ENCODE measurements at regions not wholly inside any gene's neighbourhood (a gene's known extent, or its start where the extent isn't known, plus 50 kb on each side); places are given as distances from the start of the nearest gene placed in this dataset.
"Not testable (repeated sequence)": the region's sequence is repeated elsewhere in the genome, so short reads cannot be mapped to it uniquely, and the experiment has no call there.

GRCh38 chr3:109863701-109864100 is 526.4 kb upstream of the DPPA4 start:
- no peak overlapping the region for H2AFZ ChIP-seq (ENCODE audit: low read depth)
- H3K79me2 ChIP-seq (ENCODE audit: insufficient read depth, low read depth), result no peaks in the 10 kb centered on the region
- no peak overlapping the region for H3K9ac ChIP-seq
- no peaks in the 10 kb centered on the region for H3K27me3 ChIP-seq (ENCODE audit: insufficient read depth, low read depth)
- no peak overlapping the region for H3K4me2 ChIP-seq
- no peak overlapping the region for H3K27ac ChIP-seq
- H3K36me3 ChIP-seq (ENCODE audit: insufficient read depth), result no peaks in the 10 kb centered on the region
- H4K20me1 ChIP-seq (ENCODE audit: insufficient read depth), result no peaks in the 10 kb centered on the region
- no peak for TF ChIP-seq CTCF (conservative IDR thresholded peaks at IDR 0.05; ENCODE audit: low read depth, low read length)
- no peak overlapping the region for H3K4me3 ChIP-seq (IDR thresholded peaks at IDR 0.05; ENCODE audit: insufficient read depth, low read depth, low read length)
- no peaks in the 10 kb centered on the region for H3K4me1 ChIP-seq (ENCODE audit: low read depth, poor library complexity, severe bottlenecking)

- no peak overlapping the region for H3K4me3 ChIP-seq (IDR thresholded peaks at IDR 0.05; ENCODE audit: insufficient read depth, low read depth, low read length)
- no peaks in the 10 kb centered on the region for H3K36me3 ChIP-seq (ENCODE audit: insufficient read depth)
- no peak for TF ChIP-seq CTCF (conservative IDR thresholded peaks at IDR 0.05; ENCODE audit: low read depth, low read length)
- no peak overlapping the region for H3K4me2 ChIP-seq
- no peaks in the 10 kb centered on the region for H4K20me1 ChIP-seq (ENCODE audit: insufficient read depth)
- H3K27ac ChIP-seq, result no peak overlapping the region
- H3K9ac ChIP-seq, result no peak overlapping the region
- H3K27me3 ChIP-seq (ENCODE audit: insufficient read depth, low read depth), result no peaks in the 10 kb centered on the region
- H3K79me2 ChIP-seq (ENCODE audit: insufficient read depth, low read depth), result no peaks in the 10 kb centered on the region
- H3K4me1 ChIP-seq (ENCODE audit: low read depth, poor library complexity, severe bottlenecking), result no peaks in the 10 kb centered on the region
- H2AFZ ChIP-seq (ENCODE audit: low read depth), result no peak overlapping the region
Observed at GRCh38 chr3:109864452-109864851, 527.1 kb upstream of the DPPA4 start.

DNA sequence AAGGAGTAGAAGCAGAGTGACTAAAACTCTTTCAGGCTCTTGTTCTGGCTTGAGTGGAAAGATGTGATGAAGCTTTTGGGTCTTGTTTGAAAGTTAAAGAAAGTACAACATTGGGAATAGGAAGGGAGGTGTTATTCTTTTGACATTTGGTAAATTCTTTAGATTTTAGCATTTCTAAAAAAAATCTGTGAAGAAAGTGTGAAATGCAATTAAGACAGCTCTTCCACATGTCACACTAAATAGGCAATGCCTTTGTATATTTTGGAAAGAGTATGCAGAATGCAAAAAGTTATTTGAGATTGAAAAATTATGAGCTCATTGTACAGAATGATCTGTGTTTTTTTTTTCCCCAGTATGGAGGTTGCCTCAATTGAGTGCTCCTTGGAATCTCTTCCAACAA is 532.2 kb upstream of the DPPA4 start:
- H3K4me2 ChIP-seq, result no peak overlapping the region
- no peak for TF ChIP-seq CTCF (conservative IDR thresholded peaks at IDR 0.05; ENCODE audit: low read depth, low read length)
- H3K27me3 ChIP-seq (ENCODE audit: insufficient read depth, low read depth), result no peaks in the 10 kb centered on the region
- no peak overlapping the region for H3K27ac ChIP-seq
- H3K36me3 ChIP-seq (ENCODE audit: insufficient read depth), result no peaks in the 10 kb centered on the region
- H2AFZ ChIP-seq (ENCODE audit: low read depth), result no peak overlapping the region
- H3K4me3 ChIP-seq (IDR thresholded peaks at IDR 0.05; ENCODE audit: insufficient read depth, low read depth, low read length), result no peak overlapping the region
- peaks cover 22% of the 10 kb centered on the region for H3K4me1 ChIP-seq (ENCODE audit: low read depth, poor library complexity, severe bottlenecking)
- H4K20me1 ChIP-seq (ENCODE audit: insufficient read depth), result no peaks in the 10 kb centered on the region
- no peaks in the 10 kb centered on the region for H3K79me2 ChIP-seq (ENCODE audit: insufficient read depth, low read depth)
- H3K9ac ChIP-seq, result no peak overlapping the region

- peak overlapping the region; percentile 55 for H3K4me2 ChIP-seq
- H2AFZ ChIP-seq (ENCODE audit: low read depth), result peak overlapping the region; percentile 60
- H3K4me3 ChIP-seq (IDR thresholded peaks at IDR 0.05; ENCODE audit: insufficient read depth, low read depth, low read length), result peak overlapping the region; percentile 55
- no peaks in the 10 kb centered on the region for H3K79me2 ChIP-seq (ENCODE audit: insufficient read depth, low read depth)
- no peaks in the 10 kb centered on the region for H4K20me1 ChIP-seq (ENCODE audit: insufficient read depth)
- peak overlapping the region; percentile 58 for H3K27ac ChIP-seq
- peak overlapping the region; percentile 9; the same call in 1 of the 2 replicates for H3K9ac ChIP-seq
- no peak for TF ChIP-seq CTCF (conservative IDR thresholded peaks at IDR 0.05; ENCODE audit: low read depth, low read length)
- H3K36me3 ChIP-seq (ENCODE audit: insufficient read depth), result no peaks in the 10 kb centered on the region
- no peaks in the 10 kb centered on the region for H3K27me3 ChIP-seq (ENCODE audit: insufficient read depth, low read depth)
- peaks cover 42% of the 10 kb centered on the region for H3K4me1 ChIP-seq (ENCODE audit: low read depth, poor library complexity, severe bottlenecking)
Observed at GRCh38 chr3:109874896-109875708, 537.8 kb upstream of the DPPA4 start.

DNA sequence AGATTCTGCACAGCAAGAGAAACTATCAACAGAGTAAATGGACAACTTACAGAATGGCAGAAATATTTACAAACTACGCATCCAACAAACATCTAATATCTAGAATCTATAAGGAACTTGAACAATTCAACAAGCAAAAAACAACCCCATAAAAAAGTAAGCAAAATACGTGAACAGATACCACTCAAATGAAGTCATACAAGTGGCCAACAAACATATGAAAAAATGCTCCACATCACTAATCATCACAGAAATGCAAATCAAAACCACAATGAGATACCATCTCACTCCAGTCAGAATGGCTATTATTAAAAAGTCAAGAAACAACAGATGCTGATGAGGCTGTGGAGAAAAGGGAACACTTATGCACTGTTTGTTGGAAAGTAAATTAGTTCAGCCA is 540.3 kb upstream of the DPPA4 start:
- not testable (repeated sequence) for H3K79me2 ChIP-seq (ENCODE audit: insufficient read depth, low read depth); H2AFZ ChIP-seq (ENCODE audit: low read depth); H3K27me3 ChIP-seq (ENCODE audit: insufficient read depth, low read depth); H3K4me2 ChIP-seq; H4K20me1 ChIP-seq (ENCODE audit: insufficient read depth); H3K27ac ChIP-seq; H3K9ac ChIP-seq; H3K36me3 ChIP-seq (ENCODE audit: insufficient read depth); H3K4me3 ChIP-seq (IDR thresholded peaks at IDR 0.05; ENCODE audit: insufficient read depth, low read depth, low read length)
- peaks cover 28% of the 10 kb centered on the region for H3K4me1 ChIP-seq (ENCODE audit: low read depth, poor library complexity, severe bottlenecking)
